ENCODE measurements at regions not wholly inside any gene's neighbourhood (a gene's known extent, or its start where the extent isn't known, plus 50 kb on each side); places are given as distances from the start of the nearest gene placed in this dataset.

DNA sequence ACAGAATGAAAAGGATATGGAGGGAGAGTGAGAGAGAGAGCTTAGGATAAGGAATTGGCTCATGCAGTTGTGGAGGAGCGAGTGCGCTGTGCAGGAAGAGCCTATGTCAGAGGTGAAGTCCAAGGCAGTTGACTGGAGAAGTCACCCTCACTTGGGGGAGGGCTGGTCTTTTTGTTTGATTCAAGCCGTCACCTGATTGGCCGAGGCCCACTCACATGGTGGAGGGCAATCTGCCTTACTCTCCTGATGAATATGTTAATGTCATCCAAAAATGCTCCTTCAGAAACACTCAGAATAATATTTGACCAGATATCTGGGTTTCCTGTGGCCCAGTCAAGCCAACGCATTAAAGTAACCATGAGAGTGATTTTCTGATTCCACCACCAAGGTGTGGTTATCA is 131.7 kb downstream of the KATNIP start:
- DNase-seq (no peak), ATAC-seq (no peak)
- WGBS (ENCODE audit: insufficient coverage, low coverage, low lambda C conversion rate, missing lambda C conversion rate): 100% methylated on average over 4 of the region's 5 CpGs
- H3K4me1 ChIP-seq: no peaks in the 10 kb centered on the region
- intact Hi-C loops (cut with DNase I): no loop called here
- H3K9me3 ChIP-seq: no peaks in the 10 kb centered on the region
- H3K27me3 ChIP-seq: no peaks in the 10 kb centered on the region
- H3K4me3 ChIP-seq: no peak overlapping the region
- no peak overlapping the region for H3K27ac ChIP-seq
- TF ChIP-seq, protein P1, sequence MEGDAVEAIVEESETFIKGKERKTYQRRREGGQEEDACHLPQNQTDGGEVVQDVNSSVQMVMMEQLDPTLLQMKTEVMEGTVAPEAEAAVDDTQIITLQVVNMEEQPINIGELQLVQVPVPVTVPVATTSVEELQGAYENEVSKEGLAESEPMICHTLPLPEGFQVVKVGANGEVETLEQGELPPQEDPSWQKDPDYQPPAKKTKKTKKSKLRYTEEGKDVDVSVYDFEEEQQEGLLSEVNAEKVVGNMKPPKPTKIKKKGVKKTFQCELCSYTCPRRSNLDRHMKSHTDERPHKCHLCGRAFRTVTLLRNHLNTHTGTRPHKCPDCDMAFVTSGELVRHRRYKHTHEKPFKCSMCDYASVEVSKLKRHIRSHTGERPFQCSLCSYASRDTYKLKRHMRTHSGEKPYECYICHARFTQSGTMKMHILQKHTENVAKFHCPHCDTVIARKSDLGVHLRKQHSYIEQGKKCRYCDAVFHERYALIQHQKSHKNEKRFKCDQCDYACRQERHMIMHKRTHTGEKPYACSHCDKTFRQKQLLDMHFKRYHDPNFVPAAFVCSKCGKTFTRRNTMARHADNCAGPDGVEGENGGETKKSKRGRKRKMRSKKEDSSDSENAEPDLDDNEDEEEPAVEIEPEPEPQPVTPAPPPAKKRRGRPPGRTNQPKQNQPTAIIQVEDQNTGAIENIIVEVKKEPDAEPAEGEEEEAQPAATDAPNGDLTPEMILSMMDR (IDR thresholded peaks at IDR 0.05): no peak
- TF ChIP-seq POLR2A (IDR thresholded peaks at IDR 0.05): no peak
- H3K36me3 ChIP-seq: peaks cover 0 to 6% (median 0%) of the 10 kb centered on the region in 4 donors

DNA sequence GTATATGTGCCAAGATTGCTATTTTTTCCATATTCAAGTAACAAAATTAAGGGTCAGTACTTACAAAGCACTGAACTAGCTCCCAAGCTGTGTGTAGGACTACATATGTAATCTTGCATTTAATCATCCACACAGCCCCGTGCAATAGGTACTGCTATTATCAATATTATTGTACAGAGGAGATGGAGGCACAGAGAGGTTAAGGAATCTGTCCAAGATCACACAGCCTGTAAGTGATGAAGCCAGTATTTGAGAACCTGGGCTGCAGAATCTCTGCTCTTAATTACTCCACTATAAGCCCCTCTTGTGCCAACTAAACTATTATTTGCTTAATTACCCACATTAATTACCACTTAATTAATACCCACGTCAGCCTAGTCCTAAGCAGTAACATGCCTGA is 134.1 kb downstream of the KATNIP start:
- intact Hi-C loops (cut with DNase I): no loop called here
- Histone ChIP-seq H3K27me3 (no peaks in the 10 kb centered on the region), H3K4me1 (no peaks in the 10 kb centered on the region), H3K27ac (no peak overlapping the region), H3K36me3 (peaks cover 0 to 6% (median 0%) of the 10 kb centered on the region in 4 donors), H3K9me3 (no peaks in the 10 kb centered on the region), H3K4me3 (no peak overlapping the region)
- DNase-seq: no peak
- TF ChIP-seq POLR2A (IDR thresholded peaks at IDR 0.05): no peak
- TF ChIP-seq, protein P1 (IDR thresholded peaks at IDR 0.05): no peak
- ATAC-seq: no peak
- WGBS (ENCODE audit: insufficient coverage, low coverage, low lambda C conversion rate, missing lambda C conversion rate): 92% methylated on average over 2 of the region's 2 CpGs

DNA sequence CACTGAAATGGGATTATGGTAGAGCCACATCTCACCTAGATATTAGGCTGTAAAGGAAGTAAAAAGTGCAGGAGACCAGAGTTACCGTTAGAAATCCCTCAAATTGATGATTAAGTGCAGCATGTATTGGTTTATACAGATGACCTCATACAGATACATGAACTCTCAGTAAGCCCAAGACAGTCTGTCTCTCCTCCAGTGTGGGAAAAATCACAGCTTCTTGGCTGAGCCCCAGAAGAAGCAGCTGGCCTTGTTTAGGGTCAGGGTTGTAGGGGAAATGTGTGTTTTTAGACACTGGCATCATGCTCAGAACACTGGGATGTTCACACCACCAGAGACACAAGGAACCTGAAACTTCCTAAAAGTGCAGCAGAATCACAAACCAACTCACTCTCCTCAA is 135.9 kb downstream of the KATNIP start:
- intact Hi-C loops (cut with DNase I): no loop called here
- H3K27me3 ChIP-seq: no peaks in the 10 kb centered on the region
- no peak overlapping the region for H3K4me3 ChIP-seq
- no peak overlapping the region for H3K27ac ChIP-seq
- TF ChIP-seq, protein P1 (IDR thresholded peaks at IDR 0.05): no peak
- TF ChIP-seq POLR2A (IDR thresholded peaks at IDR 0.05): no peak
- no peaks in the 10 kb centered on the region for H3K9me3 ChIP-seq
- H3K36me3 ChIP-seq: peaks cover 0 to 6% (median 0%) of the 10 kb centered on the region in 4 donors
- H3K4me1 ChIP-seq: no peaks in the 10 kb centered on the region
- 63% methylated on average over 1 of the region's 1 CpG for WGBS (ENCODE audit: insufficient coverage, low coverage, low lambda C conversion rate, missing lambda C conversion rate)
- ATAC-seq (no peak), DNase-seq (no peak)

DNA sequence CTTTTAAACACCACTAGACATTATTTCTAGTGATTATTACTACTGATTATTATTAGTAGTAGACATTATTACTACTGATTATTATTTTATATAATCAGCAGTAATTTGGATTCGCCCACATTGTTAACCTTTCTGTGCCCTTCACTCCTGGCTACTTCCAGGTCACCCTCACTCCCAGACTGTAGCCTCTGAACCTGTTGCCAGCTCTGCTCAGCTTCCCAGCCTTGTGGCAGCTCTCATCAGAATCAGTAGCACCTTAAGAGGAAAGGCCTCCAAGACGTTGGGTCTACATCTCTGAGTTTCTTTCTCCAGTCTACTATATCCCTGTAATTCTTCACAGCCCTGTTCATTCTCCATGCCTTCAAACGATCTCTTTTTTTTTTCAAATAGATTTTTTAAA is 137.0 kb downstream of the KATNIP start:
- ATAC-seq (no peak), DNase-seq (no peak)
- intact Hi-C loops (cut with DNase I): no loop called here
- Histone ChIP-seq H3K36me3 (peaks cover 0 to 2% (median 0%) of the 10 kb centered on the region in 4 donors), H3K4me1 (no peaks in the 10 kb centered on the region), H3K27ac (no peak overlapping the region), H3K27me3 (no peaks in the 10 kb centered on the region), H3K4me3 (no peak overlapping the region), H3K9me3 (no peaks in the 10 kb centered on the region)
- TF ChIP-seq, protein P1 (IDR thresholded peaks at IDR 0.05): no peak
- TF ChIP-seq POLR2A (IDR thresholded peaks at IDR 0.05): no peak
- 63% methylated on average over 3 of the region's 3 CpGs for WGBS (ENCODE audit: insufficient coverage, low coverage, low lambda C conversion rate, missing lambda C conversion rate)

- Histone ChIP-seq H3K27ac (no peak overlapping the region), H3K4me3 (no peak overlapping the region), H3K36me3 (no peaks in the 10 kb centered on the region), H3K9me3 (no peaks in the 10 kb centered on the region), H3K4me1 (no peaks in the 10 kb centered on the region), H3K27me3 (no peaks in the 10 kb centered on the region)
- intact Hi-C loops (cut with DNase I): no loop called here
- no peak for TF ChIP-seq POLR2A (IDR thresholded peaks at IDR 0.05)
- TF ChIP-seq, protein P1 (IDR thresholded peaks at IDR 0.05): no peak
- no peak for DNase-seq
- 100% methylated on average over 2 of the region's 2 CpGs for WGBS (ENCODE audit: insufficient coverage, low coverage, low lambda C conversion rate, missing lambda C conversion rate)
- no peak for ATAC-seq
These were observed 137.7 kb downstream of the KATNIP start for GRCh38 chr16:27687605-27688004.
